Neural cell (in vitro differentiated cells): ENCODE measurements at regions not wholly inside any gene's neighbourhood (a gene's known extent, or its start where the extent isn't known, plus 50 kb on each side); places are given as distances from the start of the nearest gene placed in this dataset.
"Not testable (repeated sequence)": the region's sequence is repeated elsewhere in the genome, so short reads cannot be mapped to it uniquely, and the experiment has no call there.

Experiments
- H2AFZ ChIP-seq: fragments of 200-600, 300-800 bp; sonication (generic), shearing (Covaris generic); 2 replicates; pipeline ENCODE4 v1.6.0; 2014; ENCODE audit warnings: low read depth, mild to moderate bottlenecking, antibody characterized with exemption, low read length, moderate library complexity
- H3F3A ChIP-seq: fragments of 200-600 bp; shearing (Covaris generic); 2 replicates; pipeline ENCODE4 v1.6.1; 2016; ENCODE audit warnings: mild to moderate bottlenecking, moderate library complexity, mixed read lengths, antibody characterized with exemption, low read length; ENCODE audit not compliant: insufficient read depth, poor library complexity, severe bottlenecking
- H3K27ac ChIP-seq: fragments of 200-600, 300-800 bp; sonication (generic), shearing (Covaris generic); 2 replicates; pipeline ENCODE4 v1.5.1; 2014; ENCODE audit warnings: mild to moderate bottlenecking, low read length, moderate library complexity
- H3K27me3 ChIP-seq: fragments of 300-800, 200-600 bp; sonication (generic), shearing (Covaris generic); 2 replicates; pipeline ENCODE4 v1.6.0; 2014; ENCODE audit warnings: mild to moderate bottlenecking, low read depth, low read length, moderate library complexity; ENCODE audit not compliant: insufficient read depth
- H3K36me3 ChIP-seq: fragments of 300-800, 200-600 bp; sonication (generic), shearing (Covaris generic); 2 replicates; pipeline ENCODE4 v1.5.1; 2014; ENCODE audit warnings: mild to moderate bottlenecking, antibody characterized with exemption, low read length, moderate library complexity; ENCODE audit not compliant: insufficient read depth
- H3K4me2 ChIP-seq: fragments of 300-800, 200-600 bp; sonication (generic), shearing (Covaris generic); 2 replicates; pipeline ENCODE4 v1.6.0; 2014; ENCODE audit warnings: mild to moderate bottlenecking, low read length
- H3K4me3 ChIP-seq: fragments of 300-800, 200-600 bp; sonication (generic), shearing (Covaris generic); 2 replicates; pipeline ENCODE4 v1.5.1; 2014; ENCODE audit warnings: mild to moderate bottlenecking, low read length, moderate library complexity
- H3K79me2 ChIP-seq: fragments of 200-600 bp; shearing (Covaris generic); replicated peaks from 2 replicates; pipeline ENCODE4 v1.6.0; 2014; ENCODE audit warnings: mild to moderate bottlenecking, low read length, moderate library complexity; ENCODE audit not compliant: insufficient read depth
- H3K9ac ChIP-seq: fragments of 300-800, 200-600 bp; sonication (generic), shearing (Covaris generic); 2 replicates; pipeline ENCODE4 v1.6.1; 2016; ENCODE audit warnings: mild to moderate bottlenecking, low read length, mixed read lengths
- H3K9me2 ChIP-seq: fragments of 200-600 bp; shearing (Covaris generic); 2 replicates; pipeline ENCODE4 v1.6.1; 2016; ENCODE audit warnings: mild to moderate bottlenecking, low read length, mixed read lengths; ENCODE audit not compliant: insufficient read depth
- H3K9me3 ChIP-seq: fragments of 200-600, 300-800 bp; sonication (generic), shearing (Covaris generic); 2 replicates; pipeline ENCODE4 v1.6.1; 2016; ENCODE audit warnings: mild to moderate bottlenecking, mixed run types, low read length, moderate library complexity, mixed read lengths
- H4K20me1 ChIP-seq: fragments of 200-600 bp; shearing (Covaris generic); 2 replicates; pipeline ENCODE4 v1.6.1; 2016; ENCODE audit warnings: mild to moderate bottlenecking, mixed run types; ENCODE audit not compliant: insufficient read depth
- small RNA-seq, 3 experiments: library from RNA; depleted of rRNA; stranded (forward); fragments of <200 nt; gene quantifications; one replicate each; pipeline ENCODE3, GENCODE V24; 2012

DNA sequence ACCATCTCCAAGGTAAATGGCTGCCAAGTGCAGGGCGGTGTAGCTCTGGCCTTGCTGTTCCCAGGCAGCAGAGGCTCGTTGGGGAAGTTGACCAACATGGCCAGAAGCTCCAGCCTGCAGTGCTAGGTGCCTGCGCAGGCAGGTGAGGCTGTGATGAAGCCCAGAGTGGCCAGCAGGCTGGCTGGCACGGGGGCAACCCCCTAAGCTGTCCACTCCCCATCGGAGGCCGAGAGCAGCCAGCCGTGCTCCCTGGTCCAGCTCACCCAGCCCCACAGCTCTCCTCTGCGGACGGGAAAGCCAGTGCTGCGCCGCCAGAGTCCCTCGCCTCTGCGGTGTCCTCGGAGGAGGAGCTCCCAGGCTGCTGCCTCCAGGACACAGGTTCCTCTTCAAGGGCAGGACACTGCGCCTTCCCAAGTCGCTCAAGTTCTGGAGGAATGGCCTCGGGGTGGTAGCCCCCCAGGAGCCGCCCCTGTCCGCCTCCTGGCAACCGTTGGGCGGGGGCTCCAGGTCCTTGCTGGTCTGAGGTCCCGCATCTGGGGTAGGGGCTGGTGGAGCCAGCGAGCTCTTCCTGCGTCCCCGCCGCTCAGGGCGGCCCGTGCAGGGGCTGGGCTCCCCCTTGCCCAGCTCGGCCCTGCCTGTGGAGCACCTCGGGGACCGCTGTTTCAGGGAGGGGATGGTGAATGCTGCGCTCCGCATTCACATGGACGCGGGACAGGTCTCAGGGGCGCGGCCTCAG is 1438.1 kb upstream of the TPTE start:
- H3K27ac ChIP-seq, H3K9me2 ChIP-seq, H3F3A ChIP-seq, H3K36me3 ChIP-seq, H4K20me1 ChIP-seq, H3K4me2 ChIP-seq, H3K9ac ChIP-seq, H3K27me3 ChIP-seq, H3K4me3 ChIP-seq, H3K9me3 ChIP-seq, H2AFZ ChIP-seq, H3K79me2 ChIP-seq: not testable (repeated sequence)

DNA sequence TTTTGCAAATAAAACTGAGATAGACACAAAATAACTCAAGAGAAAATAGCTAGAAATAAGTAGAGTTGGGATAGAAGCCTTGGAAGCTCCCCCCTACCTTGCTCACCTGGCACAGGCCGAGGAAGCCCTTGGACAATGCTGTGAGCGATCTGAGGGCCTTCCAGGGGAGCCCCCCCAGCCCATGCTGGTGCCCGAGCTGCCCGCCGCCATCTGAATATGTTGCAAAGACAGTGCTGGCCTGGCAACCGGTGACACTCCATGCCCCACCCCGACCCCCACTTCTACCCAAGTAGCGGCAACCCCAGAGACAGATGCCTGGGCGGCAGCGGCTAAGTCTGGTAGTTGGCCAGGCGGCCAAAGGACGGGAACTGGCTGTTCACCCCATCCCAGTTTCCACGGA is 1435.1 kb upstream of the TPTE start:
- not testable (repeated sequence) for H3K9me2 ChIP-seq, H3K27me3 ChIP-seq, H3K9ac ChIP-seq, H3K79me2 ChIP-seq, H3F3A ChIP-seq, H3K27ac ChIP-seq, H3K4me3 ChIP-seq, H3K4me2 ChIP-seq, H2AFZ ChIP-seq, H4K20me1 ChIP-seq, H3K36me3 ChIP-seq, H3K9me3 ChIP-seq

- H3K9ac ChIP-seq, H3K27ac ChIP-seq, H3F3A ChIP-seq, H3K9me2 ChIP-seq, H3K27me3 ChIP-seq, H3K4me2 ChIP-seq, H3K4me3 ChIP-seq, H3K79me2 ChIP-seq, H2AFZ ChIP-seq, H3K36me3 ChIP-seq, H4K20me1 ChIP-seq, H3K9me3 ChIP-seq: not testable (repeated sequence)
These were observed 1433.6 kb upstream of the TPTE start for GRCh38 chr21:9087816-9088215.

GRCh38 chr21:9129741-9130140 is 1391.6 kb upstream of the TPTE start:
- not testable (repeated sequence) for H3K79me2 ChIP-seq, H3K9me3 ChIP-seq, H3K36me3 ChIP-seq, H2AFZ ChIP-seq, H3K27ac ChIP-seq, H3F3A ChIP-seq, H3K4me2 ChIP-seq, H3K27me3 ChIP-seq, H3K4me3 ChIP-seq, H4K20me1 ChIP-seq, H3K9me2 ChIP-seq, H3K9ac ChIP-seq

DNA sequence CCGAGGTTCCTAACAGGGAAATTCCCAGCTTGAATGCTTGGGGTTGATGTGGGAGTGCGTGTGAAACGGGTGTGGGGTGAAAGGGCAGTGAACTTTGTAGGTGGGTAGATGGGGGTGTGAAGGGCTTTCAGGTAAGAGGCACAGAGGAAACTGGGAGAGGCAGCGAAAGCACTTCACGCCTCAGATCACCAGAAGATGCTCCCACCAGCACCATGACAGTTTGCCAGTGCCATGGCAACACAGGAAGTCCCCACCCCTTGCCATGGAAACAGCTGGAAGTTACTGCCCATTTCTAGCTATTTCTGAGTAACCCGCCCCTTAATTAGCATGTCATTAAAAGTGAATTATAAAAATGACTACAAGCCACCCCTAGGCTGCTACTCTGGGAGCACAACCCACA is 1390.6 kb upstream of the TPTE start:
- H3F3A ChIP-seq, H3K9me2 ChIP-seq, H3K4me2 ChIP-seq, H3K9ac ChIP-seq, H3K79me2 ChIP-seq, H3K36me3 ChIP-seq, H3K27me3 ChIP-seq, H2AFZ ChIP-seq, H3K27ac ChIP-seq, H3K9me3 ChIP-seq, H4K20me1 ChIP-seq, H3K4me3 ChIP-seq: not testable (repeated sequence)

Small RNAs in the stretch of these regions (small RNA-seq; reads per million reads assigned to genes)
- 0 reads per million in 3 experiments for gene CR392039.1
